GM12865 (cell line): ENCODE measurements at regions not wholly inside any gene's neighbourhood (a gene's known extent, or its start where the extent isn't known, plus 50 kb on each side); places are given as distances from the start of the nearest gene placed in this dataset.

Experiments used
- DNase-seq: peaks from one replicate; pipeline ENCODE4 v3.0.0; 2010; ENCODE audit warnings: low read depth
- H3K4me3 ChIP-seq: 2 replicates; pipeline ENCODE4 v1.5.1; 2011; ENCODE audit warnings: mild to moderate bottlenecking, low read depth, low read length, control low read depth
- CTCF ChIP-seq: IDR thresholded peaks from 2 replicates; pipeline ENCODE4 v1.5.1; 2011; ENCODE audit warnings: low read length, control low read depth, low read depth, inconsistent platforms; ENCODE audit not compliant: insufficient read depth; ENCODE audit errors: missing control alignments

GRCh38 chr7:119382726-119383125 lies 890.2 kb upstream of the KCND2 start:
- DNase-seq = no peak
- H3K4me3 ChIP-seq = no peak overlapping the region
- no peak for TF ChIP-seq CTCF

- DNase-seq = no peak
- no peak overlapping the region for H3K4me3 ChIP-seq
- TF ChIP-seq CTCF = no peak
Measured at GRCh38 chr7:119395024-119395423, 878.0 kb upstream of the KCND2 start.

- DNase-seq = peak; percentile 57
- no peak for TF ChIP-seq CTCF
- H3K4me3 ChIP-seq = no peak overlapping the region
Measured at GRCh38 chr7:119397156-119397555, 875.8 kb upstream of the KCND2 start.

GRCh38 chr7:119408596-119408995 lies 864.4 kb upstream of the KCND2 start:
- no peak overlapping the region for H3K4me3 ChIP-seq
- DNase-seq = no peak
- no peak for TF ChIP-seq CTCF

- TF ChIP-seq CTCF = no peak
- DNase-seq = no peak
- H3K4me3 ChIP-seq = no peak overlapping the region
Measured at GRCh38 chr7:119413314-119413805, 859.6 kb upstream of the KCND2 start.

- no peak for DNase-seq
- no peak for TF ChIP-seq CTCF
Measured at GRCh38 chr7:119415682-119416081, 857.3 kb upstream of the KCND2 start.

GRCh38 chr7:119421657-119422056 lies 851.3 kb upstream of the KCND2 start:
- no peak for TF ChIP-seq CTCF
- H3K4me3 ChIP-seq = no peak overlapping the region
- no peak for DNase-seq

More at GRCh38 chr7:119415682-119416081, 857.3 kb upstream of the KCND2 start:
- H3K4me3 ChIP-seq = no peak overlapping the region
